Nephron (organoid): ENCODE measurements at regions not wholly inside any gene's neighbourhood (a gene's known extent, or its start where the extent isn't known, plus 50 kb on each side); places are given as distances from the start of the nearest gene placed in this dataset.

Source experiments
- H3K27ac Mint-ChIP-seq, 3 experiments: 2 replicates each; pipeline ENCODE4 v1.8.0; 2020; ENCODE audit warnings: mixed read lengths in 3 of 3, mild to moderate bottlenecking in 2 of 3, moderate library complexity in 1 of 3
- H3K27me3 Mint-ChIP-seq: 2 replicates; pipeline ENCODE4 v1.8.0; 2021; ENCODE audit warnings: low read depth, mild to moderate bottlenecking, moderate library complexity, mixed read lengths
- H3K36me3 Mint-ChIP-seq: 2 replicates; pipeline ENCODE4 v1.8.0; 2020; ENCODE audit warnings: low read depth, mixed read lengths
- H3K4me1 Mint-ChIP-seq: 2 replicates; pipeline ENCODE4 v1.8.0; 2020; ENCODE audit warnings: mixed read lengths
- H3K4me3 Mint-ChIP-seq, 3 experiments: 2 replicates each; pipeline ENCODE4 v1.8.0; 2020; ENCODE audit warnings: mild to moderate bottlenecking in 3 of 3, mixed read lengths in 3 of 3, moderate library complexity in 2 of 3
- H3K9me3 Mint-ChIP-seq: 2 replicates; pipeline ENCODE4 v1.8.0; 2020; ENCODE audit warnings: mixed read lengths
- TF ChIP-seq, protein P1 (sequence below), 3 experiments: fragments of 200-600 bp; sonication (generic); IDR thresholded peaks; one replicate each; pipeline ENCODE4 v1.5.0; 2021; ENCODE audit warnings: antibody characterized with exemption in 3 of 3; ENCODE audit not compliant: unreplicated experiment in 3 of 3

DNA sequence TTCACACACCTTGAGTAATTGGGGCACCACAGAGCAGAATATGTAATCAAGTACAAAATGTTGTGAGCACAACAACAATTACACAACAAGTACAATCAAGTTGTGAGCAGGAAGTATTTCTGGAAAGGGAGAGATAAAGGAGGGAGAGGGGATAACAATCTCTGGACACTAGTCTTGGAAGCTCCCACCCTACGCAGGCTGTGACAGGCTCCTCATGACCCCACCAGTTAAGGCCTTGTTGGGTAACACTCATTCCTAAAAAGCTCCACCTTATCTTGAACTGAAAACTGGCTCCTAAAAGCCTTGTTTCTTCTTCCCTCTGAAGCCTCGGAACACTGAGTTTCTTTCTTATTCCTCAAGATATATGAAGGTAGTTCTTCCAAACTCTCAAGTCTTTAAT is 806.0 kb downstream of the UQCRFS1 start:
- TF ChIP-seq, protein P1, sequence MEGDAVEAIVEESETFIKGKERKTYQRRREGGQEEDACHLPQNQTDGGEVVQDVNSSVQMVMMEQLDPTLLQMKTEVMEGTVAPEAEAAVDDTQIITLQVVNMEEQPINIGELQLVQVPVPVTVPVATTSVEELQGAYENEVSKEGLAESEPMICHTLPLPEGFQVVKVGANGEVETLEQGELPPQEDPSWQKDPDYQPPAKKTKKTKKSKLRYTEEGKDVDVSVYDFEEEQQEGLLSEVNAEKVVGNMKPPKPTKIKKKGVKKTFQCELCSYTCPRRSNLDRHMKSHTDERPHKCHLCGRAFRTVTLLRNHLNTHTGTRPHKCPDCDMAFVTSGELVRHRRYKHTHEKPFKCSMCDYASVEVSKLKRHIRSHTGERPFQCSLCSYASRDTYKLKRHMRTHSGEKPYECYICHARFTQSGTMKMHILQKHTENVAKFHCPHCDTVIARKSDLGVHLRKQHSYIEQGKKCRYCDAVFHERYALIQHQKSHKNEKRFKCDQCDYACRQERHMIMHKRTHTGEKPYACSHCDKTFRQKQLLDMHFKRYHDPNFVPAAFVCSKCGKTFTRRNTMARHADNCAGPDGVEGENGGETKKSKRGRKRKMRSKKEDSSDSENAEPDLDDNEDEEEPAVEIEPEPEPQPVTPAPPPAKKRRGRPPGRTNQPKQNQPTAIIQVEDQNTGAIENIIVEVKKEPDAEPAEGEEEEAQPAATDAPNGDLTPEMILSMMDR (IDR thresholded peaks at IDR 0.05; ENCODE audit: unreplicated experiment in 3 of 3) = no peak
- Mint-ChIP-seq H3K27ac (no peak overlapping the region), H3K27me3 (peaks cover 56% of the 10 kb centered on the region), H3K9me3 (no peaks in the 10 kb centered on the region), H3K36me3 (no peaks in the 10 kb centered on the region), H3K4me1 (peaks cover 44% of the 10 kb centered on the region), H3K4me3 (no peak overlapping the region)

DNA sequence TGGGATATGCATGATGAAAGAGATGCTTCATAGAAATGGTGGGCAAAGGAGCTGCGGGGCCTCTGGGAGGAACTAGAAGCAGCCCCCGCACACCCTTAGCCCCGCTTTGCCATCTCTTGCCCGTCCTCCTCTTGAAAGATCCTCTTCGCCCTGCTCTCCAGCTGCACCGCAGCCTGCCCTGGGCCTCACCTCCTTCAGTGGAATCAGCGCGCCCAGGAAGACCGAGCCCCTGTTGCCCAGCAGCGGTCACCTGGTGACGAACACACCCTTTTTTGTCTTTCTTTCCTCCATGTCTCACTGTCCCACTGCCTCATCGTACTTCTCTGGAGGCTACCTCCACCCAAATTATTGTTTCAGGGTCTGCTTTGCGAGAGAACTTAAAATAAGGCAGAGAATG is 807.6 kb downstream of the UQCRFS1 start:
- no peak overlapping the region for H3K27ac Mint-ChIP-seq
- no peaks in the 10 kb centered on the region for H3K36me3 Mint-ChIP-seq
- TF ChIP-seq, protein P1 (IDR thresholded peaks at IDR 0.05; ENCODE audit: unreplicated experiment in 3 of 3) = no peak
- peaks cover 56% of the 10 kb centered on the region for H3K27me3 Mint-ChIP-seq
- H3K4me1 Mint-ChIP-seq = peaks cover 46% of the 10 kb centered on the region
- no peaks in the 10 kb centered on the region for H3K9me3 Mint-ChIP-seq
- H3K4me3 Mint-ChIP-seq = no peak overlapping the region

DNA sequence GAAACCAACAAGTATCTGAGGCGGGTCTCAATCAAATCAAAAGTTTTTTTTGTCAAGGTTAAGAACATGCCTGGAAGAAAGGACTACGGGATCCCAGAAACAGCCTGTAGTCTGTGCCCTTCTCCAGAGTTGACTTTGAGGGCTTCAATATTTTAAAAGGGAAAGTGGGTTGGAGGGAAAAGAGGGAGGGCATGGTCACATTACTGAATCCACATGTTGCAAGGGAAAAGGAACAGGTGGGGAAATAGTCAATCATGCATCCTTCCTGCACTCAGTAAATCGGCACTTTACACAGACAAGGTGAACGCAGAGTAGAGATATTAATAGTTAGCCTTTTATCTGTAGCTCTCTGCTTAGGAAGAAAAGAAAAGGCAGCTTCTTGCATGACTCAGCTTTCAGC is 808.5 kb downstream of the UQCRFS1 start:
- H3K4me1 Mint-ChIP-seq = peaks cover 46% of the 10 kb centered on the region
- no peaks in the 10 kb centered on the region for H3K9me3 Mint-ChIP-seq
- no peak overlapping the region for H3K4me3 Mint-ChIP-seq
- H3K27ac Mint-ChIP-seq = no peak overlapping the region
- H3K27me3 Mint-ChIP-seq = peaks cover 62% of the 10 kb centered on the region
- TF ChIP-seq, protein P1 (IDR thresholded peaks at IDR 0.05; ENCODE audit: unreplicated experiment in 3 of 3) = no peak
- H3K36me3 Mint-ChIP-seq = peaks cover under 1% of the 10 kb centered on the region

DNA sequence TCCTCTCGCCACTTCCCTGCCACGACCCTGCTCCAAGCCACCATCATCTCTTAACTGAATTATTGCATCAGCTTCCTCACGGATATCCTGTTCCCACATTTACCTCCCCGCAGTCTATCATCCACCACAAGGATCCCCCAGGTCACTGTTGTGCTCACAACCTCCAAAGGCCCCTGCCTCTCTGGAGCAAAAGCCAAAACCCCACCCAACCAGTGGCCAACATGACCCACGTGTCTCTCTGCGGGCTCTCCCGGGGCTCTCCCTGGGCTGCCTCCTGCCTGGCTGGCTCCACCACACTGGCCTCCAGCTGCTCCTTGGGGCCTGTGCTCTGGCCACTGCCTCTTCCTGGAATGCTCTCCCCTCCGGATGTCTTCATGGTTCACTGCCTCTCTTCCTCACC is 809.3 kb downstream of the UQCRFS1 start:
- TF ChIP-seq, protein P1 (IDR thresholded peaks at IDR 0.05; ENCODE audit: unreplicated experiment in 3 of 3) = no peak
- Mint-ChIP-seq H3K9me3 (no peaks in the 10 kb centered on the region), H3K27me3 (peaks cover 65% of the 10 kb centered on the region), H3K27ac (no peak overlapping the region), H3K36me3 (peaks cover 3% of the 10 kb centered on the region), H3K4me1 (peaks cover 46% of the 10 kb centered on the region), H3K4me3 (no peak overlapping the region)

DNA sequence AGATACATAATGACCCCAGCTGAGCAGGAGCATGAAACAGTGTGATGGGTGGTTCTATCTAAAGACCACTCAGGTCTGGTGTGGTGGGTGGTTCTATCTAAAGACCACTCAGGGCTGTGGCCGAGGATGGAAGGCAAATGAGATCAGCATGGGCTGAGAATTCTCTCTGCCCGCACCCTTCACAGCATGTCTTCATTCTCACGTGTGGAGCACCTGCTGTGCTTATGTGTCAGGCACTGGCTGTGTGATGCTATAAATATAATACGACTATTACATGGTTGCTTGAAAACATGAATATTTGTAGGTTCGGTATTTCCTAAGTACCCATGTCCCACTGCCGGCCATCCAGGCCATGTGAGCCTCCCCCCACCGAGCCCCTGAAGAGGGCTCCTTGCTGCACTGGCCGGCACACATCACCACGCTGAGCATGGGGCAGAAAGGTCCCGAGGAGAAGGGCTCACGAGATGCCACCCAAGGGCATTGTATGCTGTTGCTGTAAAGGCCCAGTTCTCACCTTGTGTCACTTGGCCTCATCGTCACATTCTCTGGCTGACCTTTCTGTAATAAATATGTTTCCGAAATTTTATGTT is 810.2 kb downstream of the UQCRFS1 start:
- Mint-ChIP-seq H3K9me3 (no peaks in the 10 kb centered on the region), H3K27me3 (peaks cover 59% of the 10 kb centered on the region), H3K4me3 (no peak overlapping the region), H3K27ac (no peak overlapping the region), H3K4me1 (peaks cover 46% of the 10 kb centered on the region), H3K36me3 (peaks cover 3% of the 10 kb centered on the region)
- TF ChIP-seq, protein P1 (IDR thresholded peaks at IDR 0.05; ENCODE audit: unreplicated experiment in 3 of 3) = no peak

DNA sequence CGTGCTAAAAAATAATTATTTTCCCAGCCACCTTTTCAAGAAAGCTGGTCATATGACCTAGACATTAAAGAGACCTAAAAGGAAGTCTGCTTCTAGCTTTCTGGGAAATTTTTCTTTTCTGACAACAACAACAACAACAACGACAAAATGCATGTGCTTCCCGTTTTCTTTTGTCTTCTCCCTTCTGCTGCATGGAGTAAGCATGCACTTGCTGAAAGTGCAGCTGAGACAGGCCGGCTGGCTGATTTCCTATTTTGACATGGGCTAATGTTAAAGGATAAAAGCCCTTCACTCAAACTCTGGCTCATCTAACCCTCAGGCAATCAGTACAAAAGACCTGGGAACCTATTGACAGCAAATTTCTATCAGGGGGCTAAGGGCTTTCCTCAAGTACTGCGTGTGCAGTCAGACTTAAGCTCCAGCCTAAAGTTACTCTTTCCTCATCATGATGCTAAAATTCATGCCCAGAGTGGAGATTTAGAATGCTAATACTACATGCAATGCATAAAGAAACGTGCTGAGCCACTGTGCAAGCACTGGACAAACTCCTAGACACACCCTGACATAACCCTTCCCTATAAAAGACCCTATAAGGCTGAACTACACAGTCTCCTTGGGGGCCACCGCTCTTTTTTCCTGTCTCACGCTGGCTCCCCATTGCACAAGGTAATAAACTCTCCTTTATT is 811.1 kb downstream of the UQCRFS1 start:
- no peaks in the 10 kb centered on the region for H3K9me3 Mint-ChIP-seq
- TF ChIP-seq, protein P1 (IDR thresholded peaks at IDR 0.05; ENCODE audit: unreplicated experiment in 3 of 3) = no peak
- no peak overlapping the region for H3K4me3 Mint-ChIP-seq

More for the DNA sequence above, 811.1 kb downstream of the UQCRFS1 start:
- Mint-ChIP-seq H3K27me3 (peaks cover 61% of the 10 kb centered on the region), H3K27ac (no peak overlapping the region), H3K36me3 (peaks cover 3% of the 10 kb centered on the region), H3K4me1 (peaks cover 43% of the 10 kb centered on the region)
